ENCODE measurements at regions not wholly inside any gene's neighbourhood (a gene's known extent, or its start where the extent isn't known, plus 50 kb on each side); places are given as distances from the start of the nearest gene placed in this dataset.

DNA sequence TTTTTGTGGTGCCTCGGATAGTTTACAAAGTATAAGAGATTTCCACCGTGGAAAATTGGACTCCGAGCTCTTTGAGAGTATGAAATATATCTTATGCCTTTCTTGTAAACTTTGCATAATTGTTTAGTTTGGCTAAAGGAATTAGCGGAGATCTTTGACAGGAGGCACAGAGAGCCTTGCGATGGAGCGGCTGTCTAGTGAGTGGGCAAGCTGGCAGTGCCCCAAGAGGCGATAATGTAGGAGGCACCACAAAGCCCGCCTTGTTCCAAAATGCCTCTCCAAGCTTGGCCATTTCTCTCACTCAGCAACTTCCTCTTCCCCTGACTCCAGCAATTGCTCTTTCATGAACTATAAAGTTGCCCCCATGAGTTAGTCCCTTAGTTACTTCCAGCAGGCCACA lies 270.1 kb upstream of the PRICKLE1 start:
- no peak for TF ChIP-seq EZH2phosphoT487 (IDR thresholded peaks at IDR 0.05; ENCODE audit: borderline replicate concordance)
- no peak for TF ChIP-seq CTCF (conservative IDR thresholded peaks at IDR 0.05; ENCODE audit: low read length)
- Histone ChIP-seq H3K9me3 (ENCODE audit: insufficient read depth, low read depth, low read length) (no peaks in the 10 kb centered on the region), H3K27me3 (ENCODE audit: insufficient read depth, low read length, poor library complexity, severe bottlenecking) (no peaks in the 10 kb centered on the region), H3K4me3 (ENCODE audit: low read length, poor library complexity, severe bottlenecking) (no peak overlapping the region), H2AFZ (ENCODE audit: low read length) (no peak overlapping the region), H3F3A (ENCODE audit: low read depth) (no peaks in the 10 kb centered on the region), H4K20me1 (ENCODE audit: insufficient read depth, low read length, poor library complexity, severe bottlenecking) (no peaks in the 10 kb centered on the region), H3K9me2 (replicated peaks; ENCODE audit: low read depth, low read length) (no peaks in the 10 kb centered on the region), H3K9ac (ENCODE audit: low read depth, low read length, poor library complexity, severe bottlenecking) (no peak overlapping the region), H3K4me2 (ENCODE audit: low read depth, low read length, poor library complexity, severe bottlenecking) (no peak overlapping the region), H3K36me3 (ENCODE audit: insufficient read depth, low read length) (no peaks in the 10 kb centered on the region), H3K4me1 (ENCODE audit: insufficient read depth, low read length, poor library complexity, severe bottlenecking) (no peaks in the 10 kb centered on the region), H3K79me2 (ENCODE audit: insufficient read depth, low read length) (no peaks in the 10 kb centered on the region)

GRCh38 chr12:42857106-42857505 lies 267.6 kb upstream of the PRICKLE1 start:
- no peaks in the 10 kb centered on the region for H3K4me1 ChIP-seq (ENCODE audit: insufficient read depth, low read length, poor library complexity, severe bottlenecking)
- H3K36me3 ChIP-seq (ENCODE audit: insufficient read depth, low read length): no peaks in the 10 kb centered on the region
- TF ChIP-seq CTCF (conservative IDR thresholded peaks at IDR 0.05; ENCODE audit: low read length) (no peak), EZH2phosphoT487 (IDR thresholded peaks at IDR 0.05; ENCODE audit: borderline replicate concordance) (no peak)
- H3F3A ChIP-seq (ENCODE audit: low read depth): no peaks in the 10 kb centered on the region
- no peak overlapping the region for H2AFZ ChIP-seq (ENCODE audit: low read length)
- H3K4me3 ChIP-seq (ENCODE audit: low read length, poor library complexity, severe bottlenecking): no peak overlapping the region
- no peaks in the 10 kb centered on the region for H3K9me3 ChIP-seq (ENCODE audit: insufficient read depth, low read depth, low read length)
- H3K9ac ChIP-seq (ENCODE audit: low read depth, low read length, poor library complexity, severe bottlenecking): no peak overlapping the region
- H3K79me2 ChIP-seq (ENCODE audit: insufficient read depth, low read length): no peaks in the 10 kb centered on the region
- no peaks in the 10 kb centered on the region for H3K27me3 ChIP-seq (ENCODE audit: insufficient read depth, low read length, poor library complexity, severe bottlenecking)
- no peaks in the 10 kb centered on the region for H4K20me1 ChIP-seq (ENCODE audit: insufficient read depth, low read length, poor library complexity, severe bottlenecking)
- no peak overlapping the region for H3K4me2 ChIP-seq (ENCODE audit: low read depth, low read length, poor library complexity, severe bottlenecking)
- no peaks in the 10 kb centered on the region for H3K9me2 ChIP-seq (replicated peaks; ENCODE audit: low read depth, low read length)

GRCh38 chr12:42855362-42855950 lies 265.9 kb upstream of the PRICKLE1 start:
- no peaks in the 10 kb centered on the region for H3K27me3 ChIP-seq (ENCODE audit: insufficient read depth, low read length, poor library complexity, severe bottlenecking)
- H3K79me2 ChIP-seq (ENCODE audit: insufficient read depth, low read length): no peaks in the 10 kb centered on the region
- H3K36me3 ChIP-seq (ENCODE audit: insufficient read depth, low read length): no peaks in the 10 kb centered on the region
- no peaks in the 10 kb centered on the region for H3F3A ChIP-seq (ENCODE audit: low read depth)
- H3K9me3 ChIP-seq (ENCODE audit: insufficient read depth, low read depth, low read length): no peaks in the 10 kb centered on the region
- no peak overlapping the region for H3K4me3 ChIP-seq (ENCODE audit: low read length, poor library complexity, severe bottlenecking)
- no peak overlapping the region for H3K4me2 ChIP-seq (ENCODE audit: low read depth, low read length, poor library complexity, severe bottlenecking)
- H4K20me1 ChIP-seq (ENCODE audit: insufficient read depth, low read length, poor library complexity, severe bottlenecking): no peaks in the 10 kb centered on the region
- H2AFZ ChIP-seq (ENCODE audit: low read length): no peak overlapping the region
- H3K4me1 ChIP-seq (ENCODE audit: insufficient read depth, low read length, poor library complexity, severe bottlenecking): no peaks in the 10 kb centered on the region
- no peak for TF ChIP-seq CTCF (conservative IDR thresholded peaks at IDR 0.05; ENCODE audit: low read length)
- no peak for TF ChIP-seq EZH2phosphoT487 (IDR thresholded peaks at IDR 0.05; ENCODE audit: borderline replicate concordance)
- H3K9ac ChIP-seq (ENCODE audit: low read depth, low read length, poor library complexity, severe bottlenecking): no peak overlapping the region
- no peaks in the 10 kb centered on the region for H3K9me2 ChIP-seq (replicated peaks; ENCODE audit: low read depth, low read length)
